GM13977 (cell line): ENCODE measurements at regions not wholly inside any gene's neighbourhood (a gene's known extent, or its start where the extent isn't known, plus 50 kb on each side); places are given as distances from the start of the nearest gene placed in this dataset.

Source experiments
- DNase-seq: peaks from one replicate; pipeline ENCODE4 v3.0.0; 2012; ENCODE audit warnings: low spot score
- in situ Hi-C: fragments of 300-500 bp; cut with MboI; formaldehyde crosslinking; loops from one replicate; pipeline ENCODE4 v1.12.0; 2022; ENCODE audit warnings: low sequenced_read_pairs, low pct_unique_long_range_greater_than_20kb, mixed read lengths, inconsistent platforms; ENCODE audit not compliant: unreplicated experiment
- TF ChIP-seq, protein P1 (sequence below): IDR thresholded peaks from 2 replicates; pipeline ENCODE4 v1.5.1; 2012; ENCODE audit warnings: mild to moderate bottlenecking, control low read depth; ENCODE audit not compliant: insufficient read depth; ENCODE audit errors: extremely low read depth, missing control alignments

DNA sequence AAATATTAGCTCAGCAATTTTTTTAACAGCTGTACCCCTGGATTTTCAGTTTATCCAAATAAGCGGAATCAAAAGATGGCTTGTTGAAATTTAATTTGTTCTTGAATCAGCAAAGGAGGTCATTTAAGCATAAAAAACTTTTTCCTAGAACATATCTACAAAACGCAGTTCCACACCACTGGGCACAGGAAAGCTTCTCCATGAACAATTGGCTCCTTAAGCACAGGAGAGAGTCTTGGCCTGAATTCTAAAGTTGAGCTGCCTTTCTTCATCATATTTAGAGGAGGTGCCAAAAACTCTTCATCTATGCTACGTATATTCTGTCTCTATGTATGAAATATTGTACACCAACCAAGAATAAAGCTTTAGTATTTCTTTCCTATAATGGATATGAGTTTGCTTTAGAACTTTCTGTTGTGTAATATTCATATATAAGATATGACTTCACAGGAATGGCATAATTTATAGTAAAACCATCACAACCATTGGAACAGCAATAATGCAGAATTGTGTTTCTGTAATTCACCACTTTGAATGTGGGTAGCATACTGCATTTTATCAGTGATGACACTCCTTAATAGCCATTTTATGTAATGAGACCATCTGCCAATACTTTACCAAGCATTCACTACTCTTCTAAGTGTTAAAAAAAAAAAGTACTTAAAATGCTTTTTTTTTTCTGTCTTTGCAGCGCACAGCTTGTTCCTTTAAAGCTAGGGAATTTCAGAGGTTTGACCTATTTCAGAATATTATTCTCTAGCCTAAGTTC lies 263.7 kb downstream of the SLITRK6 start:
- TF ChIP-seq, protein P1, sequence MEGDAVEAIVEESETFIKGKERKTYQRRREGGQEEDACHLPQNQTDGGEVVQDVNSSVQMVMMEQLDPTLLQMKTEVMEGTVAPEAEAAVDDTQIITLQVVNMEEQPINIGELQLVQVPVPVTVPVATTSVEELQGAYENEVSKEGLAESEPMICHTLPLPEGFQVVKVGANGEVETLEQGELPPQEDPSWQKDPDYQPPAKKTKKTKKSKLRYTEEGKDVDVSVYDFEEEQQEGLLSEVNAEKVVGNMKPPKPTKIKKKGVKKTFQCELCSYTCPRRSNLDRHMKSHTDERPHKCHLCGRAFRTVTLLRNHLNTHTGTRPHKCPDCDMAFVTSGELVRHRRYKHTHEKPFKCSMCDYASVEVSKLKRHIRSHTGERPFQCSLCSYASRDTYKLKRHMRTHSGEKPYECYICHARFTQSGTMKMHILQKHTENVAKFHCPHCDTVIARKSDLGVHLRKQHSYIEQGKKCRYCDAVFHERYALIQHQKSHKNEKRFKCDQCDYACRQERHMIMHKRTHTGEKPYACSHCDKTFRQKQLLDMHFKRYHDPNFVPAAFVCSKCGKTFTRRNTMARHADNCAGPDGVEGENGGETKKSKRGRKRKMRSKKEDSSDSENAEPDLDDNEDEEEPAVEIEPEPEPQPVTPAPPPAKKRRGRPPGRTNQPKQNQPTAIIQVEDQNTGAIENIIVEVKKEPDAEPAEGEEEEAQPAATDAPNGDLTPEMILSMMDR: no peak
- DNase-seq: no peak
- in situ Hi-C loops: no loop called here

DNA sequence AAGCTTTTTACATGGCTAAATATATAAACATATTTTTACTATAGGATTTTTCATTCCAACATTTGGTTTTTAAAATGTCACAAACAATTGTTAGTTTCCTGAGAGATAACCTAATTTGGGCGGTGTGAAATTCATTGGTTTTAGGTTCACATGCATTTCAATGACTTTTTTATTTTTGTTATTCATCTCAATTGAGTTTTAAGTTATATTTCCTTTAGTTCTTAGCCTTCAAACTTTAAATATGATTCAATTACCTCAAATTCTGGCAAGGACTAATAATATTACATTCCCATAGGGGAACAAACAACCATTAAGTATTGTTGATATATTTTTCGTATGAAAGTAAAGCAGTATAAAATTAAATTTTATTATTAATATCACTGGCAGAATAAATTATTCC lies 265.3 kb downstream of the SLITRK6 start:
- in situ Hi-C loops: no loop called here
- TF ChIP-seq, protein P1: no peak
- no peak for DNase-seq

DNA sequence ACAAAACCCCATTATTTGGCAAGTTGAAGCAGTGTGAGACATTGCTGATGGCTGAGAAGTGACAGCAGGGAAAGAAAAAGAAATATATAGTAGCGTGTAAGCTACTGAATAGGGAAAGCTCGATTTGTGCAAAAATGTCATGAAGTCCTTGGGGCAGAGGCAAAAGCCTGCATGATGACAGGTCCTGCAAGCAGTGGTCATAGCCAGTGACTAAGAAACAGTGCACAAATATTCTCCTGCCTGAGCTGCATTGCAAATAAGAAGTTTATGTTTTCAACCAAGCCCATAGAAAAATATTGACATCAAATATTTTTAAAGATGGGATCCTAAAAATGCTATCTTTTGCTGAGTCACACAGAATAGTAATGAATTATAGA lies 270.0 kb downstream of the SLITRK6 start:
- DNase-seq: no peak
- TF ChIP-seq, protein P1: no peak

DNA sequence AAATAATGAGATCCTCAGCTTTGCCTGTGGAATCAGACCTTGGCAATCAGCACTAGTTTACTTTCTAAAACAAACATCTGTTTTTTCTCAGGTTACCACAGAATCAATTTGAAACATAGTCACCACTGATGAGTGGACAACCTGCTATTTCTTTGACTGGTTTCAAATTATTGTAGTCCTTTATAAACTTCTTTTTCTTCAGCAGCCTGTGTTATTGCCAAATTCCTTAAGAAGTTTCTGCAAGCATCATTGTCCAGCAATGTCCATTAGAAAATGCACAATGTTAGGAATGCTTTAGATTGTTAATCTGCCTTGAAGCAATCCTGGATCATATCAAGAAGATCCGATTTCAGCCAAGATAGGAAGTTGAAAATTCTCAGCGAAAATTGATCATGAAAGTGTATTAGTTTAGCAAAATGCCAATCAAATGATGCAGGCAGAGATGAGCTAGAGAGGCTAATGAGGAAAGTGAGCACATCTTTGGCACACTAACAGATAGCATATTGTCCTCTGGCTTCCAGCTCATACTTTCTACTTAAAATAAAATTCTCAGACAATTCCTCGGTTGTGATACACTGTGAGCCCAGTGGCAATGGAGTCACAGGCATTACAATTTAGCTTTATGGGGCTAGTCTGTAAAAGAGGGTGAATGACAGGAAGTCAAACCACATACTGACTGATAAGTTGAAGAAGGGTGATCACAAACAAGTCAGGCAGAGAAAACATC lies 270.6 kb downstream of the SLITRK6 start:
- TF ChIP-seq, protein P1: no peak
- in situ Hi-C loops: no loop called here
- DNase-seq: no peak

More for the DNA sequence above, 270.0 kb downstream of the SLITRK6 start:
- in situ Hi-C loops: no loop called here

DNA sequence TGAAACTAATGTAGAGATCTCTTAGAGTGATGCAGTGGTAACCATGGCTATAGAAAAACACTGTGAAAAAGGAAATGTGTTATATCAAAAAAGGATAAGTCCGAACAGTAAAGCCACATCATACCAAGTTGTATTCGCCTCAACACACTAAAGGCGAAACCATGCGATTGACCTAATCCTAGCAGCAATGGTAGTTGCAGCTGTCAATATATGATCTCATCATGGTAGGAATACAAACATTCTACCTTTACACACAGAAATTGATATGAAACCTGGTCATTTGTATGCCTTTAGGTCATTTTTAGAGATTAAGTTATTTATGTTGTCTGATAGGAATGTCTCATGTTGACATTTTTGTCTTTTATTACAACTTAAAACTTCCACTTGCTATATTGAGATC lies 271.9 kb downstream of the SLITRK6 start:
- no peak for DNase-seq
- in situ Hi-C loops: no loop called here
- TF ChIP-seq, protein P1: no peak

GRCh38 chr13:85525411-85525810 lies 273.8 kb downstream of the SLITRK6 start:
- TF ChIP-seq, protein P1: no peak
- in situ Hi-C loops: no loop called here
- DNase-seq: no peak
